WTC11 (cell line): ENCODE measurements at regions not wholly inside any gene's neighbourhood (a gene's known extent, or its start where the extent isn't known, plus 50 kb on each side); places are given as distances from the start of the nearest gene placed in this dataset.
"Not testable (repeated sequence)": the region's sequence is repeated elsewhere in the genome, so short reads cannot be mapped to it uniquely, and the experiment has no call there.

Experiments
- CREB1 ChIP-seq: sonication (generic); formaldehyde crosslinking; IDR thresholded peaks from 2 replicates; pipeline ENCODE4 v1.8.0; 2023; ENCODE audit warnings: mild to moderate bottlenecking, missing genetic modification reagents
- RELA ChIP-seq: sonication (generic); formaldehyde crosslinking; IDR thresholded peaks from 2 replicates; pipeline ENCODE4 v1.8.1; 2022; ENCODE audit warnings: missing genetic modification reagents, mild to moderate bottlenecking, borderline replicate concordance
- TF ChIP-seq, protein P1 (sequence below): fragments of 200-600 bp; IDR thresholded peaks from 2 replicates; pipeline ENCODE4 v1.8.0; 2022; ENCODE audit warnings: antibody characterized with exemption
- TF ChIP-seq, protein P2 (sequence below): sonication (generic); formaldehyde crosslinking; IDR thresholded peaks from 2 replicates; pipeline ENCODE4 v1.8.0; 2022; ENCODE audit warnings: mild to moderate bottlenecking, missing genetic modification reagents
- TF ChIP-seq, protein P3 (sequence below): sonication (generic); formaldehyde crosslinking; IDR thresholded peaks from 2 replicates; pipeline ENCODE4 v1.8.0; 2022; ENCODE audit warnings: mild to moderate bottlenecking, missing genetic modification reagents

DNA sequence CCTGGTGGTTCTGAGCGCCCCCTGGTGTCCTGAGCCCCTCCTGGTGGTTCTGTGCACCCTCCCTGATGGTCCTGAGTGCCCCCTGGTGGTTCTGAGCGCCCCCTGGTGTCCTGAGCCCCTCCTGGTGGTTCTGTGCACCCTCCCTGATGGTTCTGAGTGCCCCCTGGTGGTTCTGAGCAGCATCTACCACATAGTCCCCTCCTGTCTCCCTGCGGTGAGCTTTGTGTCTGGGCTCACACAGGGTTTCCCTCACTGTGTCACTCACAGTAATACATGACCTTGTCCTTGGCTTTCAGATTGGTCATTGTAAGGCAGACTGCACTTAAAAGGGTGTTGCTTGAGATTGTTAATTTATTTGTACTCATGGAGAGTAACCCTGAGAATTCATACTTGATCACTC lies 474.9 kb downstream of the TMEM121 start:
- TF ChIP-seq CREB1, RELA (CRISPR knock-in tag): not testable (repeated sequence)
- TF ChIP-seq, protein P1, sequence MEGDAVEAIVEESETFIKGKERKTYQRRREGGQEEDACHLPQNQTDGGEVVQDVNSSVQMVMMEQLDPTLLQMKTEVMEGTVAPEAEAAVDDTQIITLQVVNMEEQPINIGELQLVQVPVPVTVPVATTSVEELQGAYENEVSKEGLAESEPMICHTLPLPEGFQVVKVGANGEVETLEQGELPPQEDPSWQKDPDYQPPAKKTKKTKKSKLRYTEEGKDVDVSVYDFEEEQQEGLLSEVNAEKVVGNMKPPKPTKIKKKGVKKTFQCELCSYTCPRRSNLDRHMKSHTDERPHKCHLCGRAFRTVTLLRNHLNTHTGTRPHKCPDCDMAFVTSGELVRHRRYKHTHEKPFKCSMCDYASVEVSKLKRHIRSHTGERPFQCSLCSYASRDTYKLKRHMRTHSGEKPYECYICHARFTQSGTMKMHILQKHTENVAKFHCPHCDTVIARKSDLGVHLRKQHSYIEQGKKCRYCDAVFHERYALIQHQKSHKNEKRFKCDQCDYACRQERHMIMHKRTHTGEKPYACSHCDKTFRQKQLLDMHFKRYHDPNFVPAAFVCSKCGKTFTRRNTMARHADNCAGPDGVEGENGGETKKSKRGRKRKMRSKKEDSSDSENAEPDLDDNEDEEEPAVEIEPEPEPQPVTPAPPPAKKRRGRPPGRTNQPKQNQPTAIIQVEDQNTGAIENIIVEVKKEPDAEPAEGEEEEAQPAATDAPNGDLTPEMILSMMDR = not testable (repeated sequence)
- TF ChIP-seq, protein P2, sequence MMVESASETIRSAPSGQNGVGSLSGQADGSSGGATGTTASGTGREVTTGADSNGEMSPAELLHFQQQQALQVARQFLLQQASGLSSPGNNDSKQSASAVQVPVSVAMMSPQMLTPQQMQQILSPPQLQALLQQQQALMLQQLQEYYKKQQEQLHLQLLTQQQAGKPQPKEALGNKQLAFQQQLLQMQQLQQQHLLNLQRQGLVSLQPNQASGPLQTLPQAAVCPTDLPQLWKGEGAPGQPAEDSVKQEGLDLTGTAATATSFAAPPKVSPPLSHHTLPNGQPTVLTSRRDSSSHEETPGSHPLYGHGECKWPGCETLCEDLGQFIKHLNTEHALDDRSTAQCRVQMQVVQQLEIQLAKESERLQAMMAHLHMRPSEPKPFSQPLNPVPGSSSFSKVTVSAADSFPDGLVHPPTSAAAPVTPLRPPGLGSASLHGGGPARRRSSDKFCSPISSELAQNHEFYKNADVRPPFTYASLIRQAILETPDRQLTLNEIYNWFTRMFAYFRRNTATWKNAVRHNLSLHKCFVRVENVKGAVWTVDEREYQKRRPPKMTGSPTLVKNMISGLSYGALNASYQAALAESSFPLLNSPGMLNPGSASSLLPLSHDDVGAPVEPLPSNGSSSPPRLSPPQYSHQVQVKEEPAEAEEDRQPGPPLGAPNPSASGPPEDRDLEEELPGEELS = not testable (repeated sequence)
- TF ChIP-seq, protein P3, sequence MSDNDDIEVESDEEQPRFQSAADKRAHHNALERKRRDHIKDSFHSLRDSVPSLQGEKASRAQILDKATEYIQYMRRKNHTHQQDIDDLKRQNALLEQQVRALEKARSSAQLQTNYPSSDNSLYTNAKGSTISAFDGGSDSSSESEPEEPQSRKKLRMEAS = not testable (repeated sequence)
